Tongue (tissue), 1 donor: ENCODE measurements at regions not wholly inside any gene's neighbourhood (a gene's known extent, or its start where the extent isn't known, plus 50 kb on each side); places are given as distances from the start of the nearest gene placed in this dataset.

Experiments used
- DNase-seq: peaks from one replicate; pipeline ENCODE4 v3.0.0-alpha.2; 2015

DNA sequence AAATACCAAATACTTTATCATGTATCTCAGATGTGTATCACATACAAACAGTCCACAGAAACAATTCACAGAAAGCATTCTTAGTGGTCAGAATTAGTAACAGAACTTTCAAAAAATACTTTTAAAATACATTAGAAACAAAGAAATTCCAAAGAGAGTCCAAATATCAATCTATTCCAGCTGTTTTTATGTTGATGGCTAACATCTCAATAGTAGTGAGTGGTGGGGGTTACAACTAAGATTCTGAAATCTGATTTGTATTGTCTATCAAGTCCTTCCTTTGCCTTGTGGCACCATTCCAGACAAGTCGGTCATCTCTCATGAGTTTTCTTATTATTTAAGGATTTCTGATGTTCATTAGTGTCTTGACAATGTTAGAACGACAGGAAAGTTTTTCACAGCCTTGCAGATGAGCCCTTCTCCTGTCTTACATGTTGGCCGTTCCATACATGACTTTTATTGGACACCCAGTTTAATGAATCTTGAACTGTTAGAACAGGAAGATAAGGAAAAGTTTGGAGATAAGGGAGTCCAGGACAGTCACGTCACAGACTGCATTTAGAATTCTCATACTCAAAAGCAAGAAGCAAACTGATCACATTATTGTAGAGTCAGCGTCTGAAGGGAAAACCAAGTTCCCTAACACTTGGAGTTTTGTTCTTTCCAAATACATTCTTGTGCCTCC is 410.3 kb downstream of the PID1 start:
- no peak for DNase-seq

DNA sequence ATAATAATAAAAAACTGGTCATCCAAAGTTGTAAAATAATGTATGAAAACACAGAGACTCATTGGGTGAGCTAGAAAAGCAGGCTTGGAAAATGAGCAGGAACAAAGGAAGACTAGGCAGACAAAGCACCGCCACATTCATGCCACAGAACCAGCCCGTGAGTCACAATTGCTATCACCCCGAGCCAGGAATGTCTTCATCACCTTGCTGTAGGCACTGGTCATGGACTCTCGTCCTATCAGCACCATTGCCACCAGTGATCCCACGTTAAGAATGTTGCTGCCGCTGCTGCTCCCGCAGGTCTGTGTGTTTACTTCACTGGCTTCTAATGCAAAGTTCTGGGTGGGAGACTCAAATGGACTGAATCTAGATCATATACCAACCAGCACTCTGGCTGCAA is 417.9 kb downstream of the PID1 start:
- no peak for DNase-seq

DNA sequence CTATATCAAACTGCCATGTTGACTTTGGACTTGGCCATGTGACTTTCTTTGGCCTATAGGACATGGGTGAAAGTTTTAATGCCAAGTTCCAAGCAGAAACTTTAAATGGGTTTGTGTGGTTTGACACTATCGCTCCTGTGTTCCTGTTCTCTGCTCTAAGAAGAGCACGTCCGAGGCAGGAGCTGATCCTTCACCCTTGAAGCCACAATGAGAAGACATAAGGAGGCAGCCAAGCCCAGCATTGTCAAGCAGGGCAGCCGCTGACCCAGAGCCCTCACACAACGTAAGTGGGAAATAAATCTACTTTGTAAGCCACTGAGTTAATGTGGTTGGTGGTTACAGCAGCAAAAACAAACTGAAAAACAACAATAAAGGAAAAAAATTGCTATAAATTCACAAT is 422.4 kb downstream of the PID1 start:
- no peak for DNase-seq

DNA sequence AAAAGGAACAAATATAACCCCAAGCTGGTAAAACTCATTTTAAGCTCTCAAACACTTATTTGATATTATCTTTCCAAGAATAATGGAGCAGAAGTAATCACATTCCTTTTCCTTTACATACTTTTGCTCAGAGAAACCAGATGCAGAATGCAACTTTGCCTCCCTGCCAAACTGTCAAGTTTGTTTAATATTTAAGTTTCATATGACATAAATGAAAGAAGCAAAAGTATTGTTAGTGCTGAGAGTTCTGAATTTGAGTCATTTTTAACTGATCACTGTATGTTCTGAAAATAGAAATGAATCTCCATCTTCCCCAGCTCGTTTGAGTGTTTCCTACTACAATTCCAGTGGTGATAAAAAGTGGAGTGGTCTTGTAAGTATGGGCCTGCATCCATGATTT is 423.4 kb downstream of the PID1 start:
- peak; percentile 73 for DNase-seq

DNA sequence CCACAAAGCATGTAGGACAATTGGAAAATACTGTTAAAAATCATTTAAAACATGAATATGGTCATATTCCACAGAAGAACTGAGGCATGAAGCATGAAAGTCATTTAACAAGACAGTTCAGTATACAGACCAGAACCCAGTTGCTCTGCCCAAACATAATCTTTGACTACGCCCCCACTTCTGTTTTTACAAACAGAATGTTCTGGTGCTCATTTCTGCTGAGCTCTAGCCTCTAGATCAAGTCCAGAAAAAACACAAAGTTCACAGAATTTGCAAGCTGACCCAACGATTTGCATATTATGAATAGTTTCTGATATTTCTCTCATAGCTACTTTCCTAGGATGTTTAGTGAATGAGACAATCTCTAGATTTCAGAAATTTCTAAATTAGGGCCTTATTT is 424.9 kb downstream of the PID1 start:
- no peak for DNase-seq

DNA sequence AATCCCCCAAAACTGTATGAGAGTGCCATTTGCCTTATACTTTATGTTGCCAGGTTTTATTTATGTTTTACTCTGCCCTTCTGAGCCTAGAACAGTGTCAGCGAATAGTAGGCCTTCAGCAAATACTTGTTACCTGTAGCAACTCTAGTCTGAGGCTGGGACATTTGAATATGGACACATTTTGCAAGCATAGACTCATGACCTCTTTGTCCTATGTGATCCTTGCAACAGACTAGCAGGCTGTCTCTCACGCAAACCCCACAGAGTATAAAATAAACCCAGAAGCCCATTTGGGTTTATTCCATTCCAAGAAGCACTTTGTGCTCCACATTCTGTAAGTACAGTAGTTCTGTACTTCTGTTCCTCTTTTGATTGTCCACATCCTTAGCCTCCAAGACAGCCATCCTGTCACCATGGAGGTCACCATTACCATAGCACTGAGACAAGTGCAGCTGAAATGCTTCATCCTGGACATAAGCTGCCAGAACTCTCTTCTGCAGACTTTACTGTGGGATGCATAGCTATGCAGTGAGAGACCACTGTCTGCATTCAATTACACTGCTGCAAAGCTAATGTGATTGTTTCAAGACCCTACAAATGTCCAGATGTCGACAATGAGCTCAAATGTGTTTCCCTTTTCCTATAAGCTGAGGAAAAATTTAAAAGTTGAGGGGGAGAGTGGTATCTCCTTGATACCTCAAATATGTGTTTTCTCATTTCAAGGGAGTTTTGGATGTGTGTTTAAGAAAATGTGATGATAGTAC is 425.7 kb downstream of the PID1 start:
- peak; percentile 73 for DNase-seq

DNA sequence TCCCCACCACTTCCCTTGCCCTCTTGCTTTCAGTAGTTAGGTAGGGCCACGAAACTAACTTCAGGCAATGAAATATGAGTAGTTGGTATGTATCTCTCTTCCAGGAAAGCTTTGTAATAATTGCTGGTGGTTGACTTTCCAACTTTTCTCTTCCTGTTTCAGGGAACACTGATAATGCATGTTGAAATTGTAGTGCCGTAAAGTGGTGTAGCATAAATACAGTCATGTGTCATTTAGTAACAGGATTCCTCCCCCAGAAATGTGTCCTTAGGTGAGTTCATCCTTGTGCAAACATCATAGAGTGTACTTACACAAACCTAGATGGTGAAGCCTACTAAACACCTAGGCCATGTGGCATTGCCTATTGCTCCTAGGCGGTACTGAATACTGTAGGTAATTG is 429.2 kb downstream of the PID1 start:
- no peak for DNase-seq

DNA sequence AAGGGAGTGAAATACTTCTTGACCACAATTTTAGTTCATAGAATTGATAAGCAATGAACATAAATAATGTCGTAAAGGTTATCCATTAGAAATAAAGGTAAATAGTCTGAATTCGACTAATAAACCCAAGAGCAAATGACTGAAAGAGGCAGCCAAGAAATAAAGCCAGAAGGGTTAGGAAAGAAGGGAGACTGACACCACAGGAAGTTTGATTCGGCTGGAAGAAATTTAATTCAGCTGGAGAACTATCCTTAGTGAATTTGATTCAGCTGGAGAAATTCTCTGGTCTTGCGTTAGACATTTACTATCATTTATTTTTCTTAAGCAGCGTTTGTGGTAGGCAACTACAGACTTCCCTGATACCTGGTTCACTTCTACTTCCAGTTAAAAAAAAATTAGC is 429.6 kb downstream of the PID1 start:
- no peak for DNase-seq

DNA sequence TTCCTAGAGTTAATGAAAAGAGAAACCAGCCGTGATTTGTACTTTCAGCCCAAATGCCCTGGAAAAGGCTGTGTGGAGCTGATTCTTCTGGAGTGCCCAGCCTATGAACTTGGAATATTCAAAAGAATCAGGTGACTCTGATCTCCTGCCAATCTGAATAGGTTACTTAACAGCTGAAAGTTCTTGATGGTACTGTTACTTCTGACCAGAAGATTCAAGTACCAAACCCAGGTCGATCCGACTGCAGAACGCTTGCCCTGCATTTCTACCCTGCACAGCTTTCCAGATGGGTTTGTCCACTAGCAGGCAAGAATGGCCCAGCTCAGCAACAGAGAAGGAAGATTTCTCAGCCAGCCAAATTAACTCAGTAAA is 430.4 kb downstream of the PID1 start:
- DNase-seq = no peak

DNA sequence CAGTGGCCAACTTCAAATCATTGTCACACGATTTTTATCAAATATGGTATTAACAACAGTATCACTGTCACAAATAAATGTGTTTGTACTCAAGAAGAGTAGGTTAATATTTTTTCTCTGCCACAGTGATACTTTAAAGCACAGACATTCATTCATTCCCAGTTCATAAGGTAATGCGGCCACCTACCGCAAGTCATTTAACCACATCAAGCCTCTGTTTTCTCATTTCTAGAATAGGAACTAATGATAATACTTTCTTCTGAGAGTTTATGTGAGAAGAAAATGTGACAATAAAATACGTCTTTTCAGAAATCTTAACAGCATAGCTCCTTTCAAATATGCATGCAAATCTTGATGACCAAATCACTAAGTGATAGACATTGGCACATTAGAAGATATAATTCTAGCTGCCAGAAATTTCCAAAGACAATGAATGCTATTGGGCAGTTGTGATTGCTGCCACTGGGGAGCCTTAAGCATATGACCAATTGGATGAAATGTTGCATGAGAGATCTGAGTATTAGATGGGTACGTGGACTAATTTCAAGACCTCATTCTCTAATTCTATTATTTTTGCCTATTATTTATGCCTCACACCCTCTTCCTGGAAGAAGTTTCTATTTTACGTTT is 430.9 kb downstream of the PID1 start:
- no peak for DNase-seq

DNA sequence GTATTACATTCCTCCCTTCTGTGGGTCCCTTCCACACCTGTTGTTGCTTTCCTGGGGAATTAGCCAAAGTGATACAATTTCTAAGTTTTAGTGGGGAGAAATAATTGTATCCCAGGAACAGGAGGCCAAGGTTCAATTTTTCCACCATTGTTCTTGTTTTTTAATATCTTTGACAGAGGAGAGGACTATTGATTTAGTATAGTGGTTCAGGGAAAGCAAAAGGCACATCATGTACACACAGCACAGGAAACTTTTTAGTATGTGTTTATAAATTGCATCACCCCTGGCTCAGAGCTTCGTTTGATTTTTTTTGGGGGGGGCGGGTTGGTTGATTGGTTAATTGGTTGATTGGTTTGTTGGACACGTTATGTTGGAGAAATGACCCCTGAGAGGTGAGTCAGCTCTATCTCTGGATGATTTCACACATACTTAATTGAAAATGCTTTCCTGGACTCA is 431.6 kb downstream of the PID1 start:
- DNase-seq = no peak

DNA sequence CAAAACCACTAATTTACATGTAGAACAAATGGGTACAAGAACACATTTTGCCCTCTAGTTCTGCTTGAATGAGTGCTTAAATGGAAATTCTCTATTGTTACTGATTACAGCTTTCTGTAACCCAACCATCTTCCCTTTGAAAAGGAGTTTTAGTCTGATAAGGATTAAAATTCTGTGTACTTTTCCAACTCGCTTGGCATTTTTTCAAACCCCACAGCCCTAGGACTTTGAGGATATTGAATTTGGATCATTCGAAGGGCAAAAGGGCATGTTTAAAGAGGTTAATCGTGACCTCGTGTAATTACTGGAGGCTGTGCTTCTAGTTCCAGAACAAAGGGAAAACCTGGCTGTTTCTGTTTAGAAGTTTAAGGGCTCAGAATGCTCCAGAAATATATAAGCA is 432.3 kb downstream of the PID1 start:
- DNase-seq = no peak

DNA sequence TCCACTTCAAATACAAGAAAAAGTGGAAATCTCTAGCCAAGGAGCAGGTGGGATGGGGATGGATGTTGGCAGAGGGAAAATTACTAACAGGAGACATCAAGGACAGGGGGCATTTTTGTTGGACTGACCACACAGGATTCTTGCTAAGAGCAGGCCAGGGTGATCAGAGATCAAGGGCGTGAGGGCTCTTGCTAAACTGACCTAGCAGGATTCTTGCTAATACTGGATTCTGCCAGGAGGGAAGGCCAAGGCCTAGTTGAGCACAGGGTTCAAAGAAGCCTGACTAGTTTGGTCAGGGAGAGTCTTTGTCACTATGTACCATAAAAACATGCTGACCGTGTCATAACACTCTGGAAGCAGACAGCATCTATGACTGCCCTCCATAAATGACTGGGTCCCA is 442.7 kb downstream of the PID1 start:
- DNase-seq = no peak

DNA sequence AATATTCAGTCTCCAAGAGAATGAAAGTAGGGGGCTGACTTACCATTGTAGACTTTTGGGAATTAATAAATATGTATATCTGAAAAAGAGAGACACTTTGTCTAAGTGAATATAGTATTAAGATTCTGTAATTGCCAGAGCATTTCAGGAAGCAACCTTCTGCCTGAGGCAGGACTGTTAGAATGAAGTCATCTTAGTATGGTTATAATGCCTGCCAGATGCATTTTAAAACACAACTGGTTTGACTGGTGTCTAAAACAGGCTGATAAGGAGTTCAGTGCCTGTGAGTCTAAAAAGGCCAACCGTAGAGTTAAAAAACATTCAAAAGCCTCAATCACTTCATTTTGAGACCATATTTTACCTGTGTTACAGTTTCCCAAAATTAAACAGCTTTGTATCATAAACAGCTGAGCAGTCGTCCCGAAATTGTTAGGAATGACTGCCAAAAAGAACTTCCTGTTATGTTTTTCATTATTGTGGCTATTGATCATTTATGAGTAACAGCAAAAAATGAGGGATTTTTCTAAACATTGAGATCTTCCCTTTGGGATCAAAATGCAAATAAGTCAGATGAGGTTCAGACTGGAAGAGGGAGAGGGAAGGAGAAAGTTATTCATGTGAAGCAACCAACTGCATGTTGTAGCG is 443.9 kb downstream of the PID1 start:
- peak; percentile 34 for DNase-seq

DNA sequence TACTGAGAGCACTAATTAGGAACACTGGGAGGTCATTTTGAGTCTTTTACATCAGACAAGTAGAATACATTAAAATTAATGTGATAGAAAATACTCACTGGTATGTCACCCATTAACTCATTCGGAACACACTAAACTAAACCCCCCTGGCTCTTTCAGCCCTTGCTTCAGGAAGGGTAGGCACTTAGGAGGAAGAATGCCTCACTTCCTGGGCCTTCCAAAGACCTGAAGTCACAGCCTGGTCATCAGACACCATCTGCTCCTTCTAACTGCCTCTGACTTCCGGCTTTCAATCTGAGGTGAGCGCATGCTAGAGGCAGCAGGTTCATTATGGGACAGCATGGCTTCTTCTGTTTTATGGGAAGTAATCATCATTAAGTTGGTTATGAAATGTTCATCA is 451.4 kb downstream of the PID1 start:
- no peak for DNase-seq

DNA sequence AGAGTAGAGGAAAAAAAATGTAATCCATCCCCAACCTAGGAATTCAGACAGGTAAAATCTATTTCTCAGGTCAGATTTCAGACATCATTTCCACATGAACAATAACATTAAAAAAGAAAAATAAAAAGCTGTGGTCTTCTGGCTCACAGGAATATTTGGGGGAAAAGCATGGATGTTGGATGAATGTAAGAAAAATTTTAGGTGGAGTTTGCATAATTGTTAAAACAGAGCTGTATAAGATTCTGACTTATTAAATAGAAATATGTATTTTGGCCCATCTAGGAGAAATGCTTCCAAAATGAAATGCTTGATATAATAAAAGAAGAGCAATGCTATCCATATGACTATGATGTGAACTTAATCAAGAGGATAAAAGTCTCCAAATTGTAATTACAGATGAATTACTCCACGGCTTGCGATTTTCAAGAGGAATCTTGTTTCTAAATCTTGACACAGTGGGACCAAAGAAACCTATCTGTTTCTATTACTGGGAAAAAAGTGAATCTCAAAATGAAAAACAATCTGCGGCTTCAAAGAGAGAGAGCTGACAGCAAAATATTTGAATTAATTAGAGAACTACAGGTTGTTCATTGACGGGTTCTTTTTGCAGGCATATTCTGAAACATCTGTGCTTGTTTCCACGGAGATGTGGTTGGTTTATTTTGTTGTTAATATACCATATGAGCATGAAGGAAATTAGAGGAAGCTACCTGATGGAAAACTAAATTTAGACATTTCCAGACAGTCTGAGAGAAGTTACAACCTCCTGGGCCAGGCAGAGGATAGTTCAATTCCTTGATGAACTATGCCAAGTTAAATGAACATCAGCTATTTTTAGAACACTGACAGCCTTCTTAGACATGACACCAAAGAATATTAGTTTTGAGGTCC is 468.7 kb downstream of the PID1 start:
- peak; percentile 50 for DNase-seq

DNA sequence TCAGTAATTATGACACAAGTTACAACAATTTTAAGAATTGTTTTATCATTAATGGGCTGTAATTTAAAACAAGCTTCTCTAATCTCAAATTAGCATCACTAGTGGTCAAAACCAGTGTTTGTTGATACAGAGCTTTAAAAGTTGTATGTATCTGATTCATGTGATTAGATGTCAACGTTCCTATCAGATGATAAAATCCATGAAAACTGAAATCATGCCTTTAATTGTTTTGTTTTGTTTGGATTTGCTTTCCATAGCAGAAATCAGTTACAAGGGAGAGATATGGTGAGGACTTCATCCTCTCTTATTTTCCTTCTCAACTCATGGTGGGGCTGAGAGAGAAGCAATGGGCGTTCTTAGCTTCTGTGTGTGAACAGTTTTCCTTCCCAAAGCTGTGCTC is 469.6 kb downstream of the PID1 start:
- no peak for DNase-seq

DNA sequence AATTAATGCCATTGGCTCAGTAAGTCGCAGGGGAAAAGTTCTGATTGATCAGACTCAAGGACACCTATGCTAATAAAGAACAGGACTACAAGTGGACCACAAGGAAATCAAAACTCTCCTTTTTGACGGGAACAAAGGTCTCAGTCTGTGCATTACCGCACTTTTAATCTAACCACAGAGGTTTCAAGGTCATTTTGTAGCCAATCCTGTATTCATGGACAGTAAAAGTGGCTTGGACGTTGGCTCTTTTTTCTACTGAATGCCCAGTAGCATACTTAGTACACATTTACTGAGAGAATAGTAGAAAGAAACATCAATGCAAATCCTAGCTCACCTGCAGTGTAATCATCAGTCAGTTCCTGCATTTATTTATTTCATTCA is 471.9 kb downstream of the PID1 start:
- no peak for DNase-seq

DNA sequence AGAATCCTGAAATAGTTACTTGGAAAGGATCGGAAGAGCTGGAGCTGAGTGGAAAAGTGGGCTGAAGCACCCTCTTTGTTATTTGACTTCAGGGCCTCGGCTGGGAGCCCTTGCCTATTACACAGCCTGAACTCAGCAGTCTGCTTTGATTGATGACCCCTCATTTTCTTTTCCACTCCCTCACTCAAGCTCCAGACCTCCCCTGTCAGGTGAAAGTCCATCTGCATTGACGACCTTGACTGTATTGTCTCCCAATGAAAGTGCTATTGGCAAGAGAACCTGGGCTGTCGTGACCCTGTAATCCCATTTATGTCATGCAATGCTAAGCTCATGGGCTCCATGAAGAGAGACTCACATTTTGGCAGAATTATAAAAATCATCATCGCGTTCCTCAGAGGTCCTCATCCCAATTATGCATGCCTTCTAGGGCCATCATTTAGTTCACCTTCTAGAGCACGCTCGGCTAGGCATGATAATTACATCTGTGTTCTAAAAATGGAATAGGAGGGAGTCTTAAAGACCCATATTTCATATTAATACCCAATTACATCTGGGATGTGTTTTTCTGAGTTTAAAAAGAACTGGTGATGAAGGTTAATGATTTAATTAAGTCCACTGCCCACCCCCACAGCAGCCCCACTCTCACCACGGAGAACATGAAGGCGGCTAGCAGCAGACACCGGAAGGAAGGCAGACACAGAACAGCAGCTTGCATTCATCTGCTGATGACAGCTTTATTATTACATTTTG is 472.5 kb downstream of the PID1 start:
- DNase-seq = peak; percentile 13

DNA sequence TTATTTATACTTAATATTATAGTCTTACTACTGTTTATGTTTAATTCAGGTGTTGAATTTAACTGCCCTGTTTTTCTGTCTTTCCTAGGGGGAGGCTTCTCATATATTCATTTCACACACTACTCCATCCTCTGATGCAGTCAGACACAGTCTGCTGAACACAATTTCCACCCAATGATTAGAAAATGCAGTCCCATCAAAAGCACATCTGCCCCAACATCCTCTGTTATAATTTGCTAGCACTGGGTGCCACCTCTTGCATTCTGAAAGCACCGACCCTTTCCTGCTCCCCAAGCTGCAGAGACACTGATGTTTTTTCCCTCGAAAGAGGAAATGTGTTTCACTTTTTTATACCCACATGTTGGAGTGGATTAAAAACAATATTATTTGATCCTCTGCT is 474.7 kb downstream of the PID1 start:
- no peak for DNase-seq

DNA sequence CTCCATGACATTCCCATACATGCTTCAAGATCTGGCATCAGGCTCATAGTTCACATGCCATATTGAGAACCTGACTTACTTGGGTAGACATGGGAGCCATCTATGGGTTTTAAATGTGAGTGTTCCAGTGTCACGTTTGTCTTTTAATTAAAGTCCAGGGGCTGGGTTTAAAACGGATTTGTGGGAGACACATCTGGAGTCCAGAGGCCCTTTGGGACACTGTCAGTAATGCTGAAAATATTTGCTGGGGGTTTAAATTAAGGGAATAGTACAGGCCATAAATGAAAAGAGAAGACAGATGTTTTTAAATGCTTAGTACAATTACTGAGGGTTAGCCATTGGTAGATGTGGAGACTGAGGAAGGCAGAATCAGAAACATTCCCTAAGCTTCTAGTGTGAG is 478.0 kb downstream of the PID1 start:
- DNase-seq = no peak
